ENCODE measurements at regions not wholly inside any gene's neighbourhood (a gene's known extent, or its start where the extent isn't known, plus 50 kb on each side); places are given as distances from the start of the nearest gene placed in this dataset.

GRCh38 chr22:47230251-47230650, 467.8 kb downstream of the TBC1D22A start:
- no peak for DNase-seq (ENCODE audit: low spot score)
- no peak overlapping the region for H3K4me3 ChIP-seq (ENCODE audit: severe bottlenecking)
- H3K4me1 ChIP-seq (ENCODE audit: insufficient read depth, poor library complexity, severe bottlenecking): no peaks in the 10 kb centered on the region
- no peaks in the 10 kb centered on the region for H3K27me3 ChIP-seq (ENCODE audit: insufficient read depth, poor library complexity, severe bottlenecking)
- no peaks in the 10 kb centered on the region for H3K36me3 ChIP-seq (ENCODE audit: low read depth)
- no peak for TF ChIP-seq CTCF (IDR thresholded peaks at IDR 0.05; ENCODE audit: poor library complexity, severe bottlenecking)
- no peak for ATAC-seq (ENCODE audit: low read depth)
- H3K9me3 ChIP-seq (ENCODE audit: severe bottlenecking): no peaks in the 10 kb centered on the region
- H3K27ac ChIP-seq (ENCODE audit: poor library complexity, severe bottlenecking): no peak overlapping the region

GRCh38 chr22:47228767-47229166, 466.3 kb downstream of the TBC1D22A start:
- TF ChIP-seq CTCF (IDR thresholded peaks at IDR 0.05; ENCODE audit: poor library complexity, severe bottlenecking): no peak
- DNase-seq (ENCODE audit: low spot score) (no peak), ATAC-seq (ENCODE audit: low read depth) (no peak)
- Histone ChIP-seq H3K27ac (ENCODE audit: poor library complexity, severe bottlenecking) (no peak overlapping the region), H3K36me3 (ENCODE audit: low read depth) (no peaks in the 10 kb centered on the region), H3K9me3 (ENCODE audit: severe bottlenecking) (no peaks in the 10 kb centered on the region), H3K27me3 (ENCODE audit: insufficient read depth, poor library complexity, severe bottlenecking) (no peaks in the 10 kb centered on the region), H3K4me3 (ENCODE audit: severe bottlenecking) (no peak overlapping the region), H3K4me1 (ENCODE audit: insufficient read depth, poor library complexity, severe bottlenecking) (no peaks in the 10 kb centered on the region)

GRCh38 chr22:47225931-47226633, 463.6 kb downstream of the TBC1D22A start:
- TF ChIP-seq CTCF (IDR thresholded peaks at IDR 0.05; ENCODE audit: poor library complexity, severe bottlenecking): no peak
- Histone ChIP-seq H3K36me3 (ENCODE audit: low read depth) (no peaks in the 10 kb centered on the region), H3K27ac (ENCODE audit: poor library complexity, severe bottlenecking) (no peak overlapping the region), H3K4me1 (ENCODE audit: insufficient read depth, poor library complexity, severe bottlenecking) (no peaks in the 10 kb centered on the region), H3K27me3 (ENCODE audit: insufficient read depth, poor library complexity, severe bottlenecking) (no peaks in the 10 kb centered on the region), H3K4me3 (ENCODE audit: severe bottlenecking) (no peak overlapping the region), H3K9me3 (ENCODE audit: severe bottlenecking) (no peaks in the 10 kb centered on the region)
- DNase-seq (ENCODE audit: low spot score) (no peak), ATAC-seq (ENCODE audit: low read depth) (no peak)

- no peak for DNase-seq (ENCODE audit: low spot score)
Observed at GRCh38 chr22:47225080-47225930, 462.9 kb downstream of the TBC1D22A start.

More at GRCh38 chr22:47225080-47225930, 462.9 kb downstream of the TBC1D22A start:
- no peak for TF ChIP-seq CTCF (IDR thresholded peaks at IDR 0.05; ENCODE audit: poor library complexity, severe bottlenecking)
- H3K4me1 ChIP-seq (ENCODE audit: insufficient read depth, poor library complexity, severe bottlenecking): no peaks in the 10 kb centered on the region
- no peak for ATAC-seq (ENCODE audit: low read depth)
- no peaks in the 10 kb centered on the region for H3K27me3 ChIP-seq (ENCODE audit: insufficient read depth, poor library complexity, severe bottlenecking)
- no peak overlapping the region for H3K27ac ChIP-seq (ENCODE audit: poor library complexity, severe bottlenecking)
- H3K36me3 ChIP-seq (ENCODE audit: low read depth): no peaks in the 10 kb centered on the region
- no peak overlapping the region for H3K4me3 ChIP-seq (ENCODE audit: severe bottlenecking)
- no peaks in the 10 kb centered on the region for H3K9me3 ChIP-seq (ENCODE audit: severe bottlenecking)
